Loucy (cell line): ENCODE measurements at regions not wholly inside any gene's neighbourhood (a gene's known extent, or its start where the extent isn't known, plus 50 kb on each side); places are given as distances from the start of the nearest gene placed in this dataset.
A peak's percentile ranks its signal among the peaks of the same experiment; 100 is the strongest.

Source experiments
- H2AFZ ChIP-seq: fragments of 200-600 bp; sonication (generic); 2 replicates; pipeline ENCODE4 v1.6.0; 2016; ENCODE audit warnings: antibody characterized with exemption, mild to moderate bottlenecking, low read length, moderate library complexity
- H3F3A ChIP-seq: fragments of 200-600 bp; 2 replicates; pipeline ENCODE4 v1.6.0; 2016; ENCODE audit warnings: antibody characterized with exemption, low read depth, mild to moderate bottlenecking
- H3K27me3 ChIP-seq: fragments of 200-600 bp; sonication (generic); 2 replicates; pipeline ENCODE4 v1.6.1; 2014; ENCODE audit warnings: low read length, mild to moderate bottlenecking; ENCODE audit not compliant: insufficient read depth, poor library complexity, severe bottlenecking
- H3K36me3 ChIP-seq: fragments of 200-600 bp; sonication (generic); 2 replicates; pipeline ENCODE4 v1.6.1; 2016; ENCODE audit warnings: low read length; ENCODE audit not compliant: insufficient read depth
- H3K4me1 ChIP-seq: fragments of 200-600 bp; sonication (generic); 2 replicates; pipeline ENCODE4 v1.5.1; 2014; ENCODE audit warnings: low read length, mild to moderate bottlenecking; ENCODE audit not compliant: insufficient read depth, poor library complexity, severe bottlenecking
- H3K4me2 ChIP-seq: fragments of 200-600 bp; sonication (generic); 2 replicates; pipeline ENCODE4 v1.6.0; 2014; ENCODE audit warnings: antibody characterized with exemption, low read length, low read depth, mild to moderate bottlenecking; ENCODE audit not compliant: poor library complexity, severe bottlenecking
- H3K4me3 ChIP-seq: fragments of 200-600 bp; sonication (generic); 2 replicates; pipeline ENCODE4 v1.5.1; 2014; ENCODE audit warnings: low read length, mild to moderate bottlenecking, mixed read lengths; ENCODE audit not compliant: poor library complexity, severe bottlenecking
- H3K79me2 ChIP-seq: fragments of 200-600 bp; sonication (generic); 2 replicates; pipeline ENCODE4 v1.6.1; 2014; ENCODE audit warnings: low read length; ENCODE audit not compliant: insufficient read depth
- H3K9ac ChIP-seq: fragments of 200-600 bp; sonication (generic); 2 replicates; pipeline ENCODE4 v1.6.0; 2014; ENCODE audit warnings: mild to moderate bottlenecking, low read depth, low read length, moderate library complexity; ENCODE audit not compliant: poor library complexity, severe bottlenecking
- H3K9me2 ChIP-seq: fragments of 200-600 bp; sonication (generic); replicated peaks from 2 replicates; pipeline ENCODE4 v1.6.1; 2016; ENCODE audit warnings: low read depth, low read length, mixed read lengths
- H3K9me3 ChIP-seq: fragments of 200-600 bp; sonication (generic); 2 replicates; pipeline ENCODE4 v1.6.1; 2014; ENCODE audit warnings: mild to moderate bottlenecking, antibody characterized with exemption, low read length, low read depth; ENCODE audit not compliant: insufficient read depth
- H4K20me1 ChIP-seq: fragments of 200-600 bp; sonication (generic); 2 replicates; pipeline ENCODE4 v1.6.0; 2014; ENCODE audit warnings: antibody characterized with exemption, low read length, mild to moderate bottlenecking; ENCODE audit not compliant: insufficient read depth, poor library complexity, severe bottlenecking
- CTCF ChIP-seq: fragments of 200-600 bp; sonication (generic); conservative IDR thresholded peaks from 2 replicates; pipeline ENCODE4 v1.5.1; 2014; ENCODE audit warnings: mild to moderate bottlenecking, antibody characterized with exemption, low read length
- EZH2phosphoT487 ChIP-seq: fragments of 200-600 bp; IDR thresholded peaks from 2 replicates; pipeline ENCODE4 v1.6.1; 2018; ENCODE audit warnings: antibody characterized with exemption, mild to moderate bottlenecking, moderate library complexity, borderline replicate concordance

DNA sequence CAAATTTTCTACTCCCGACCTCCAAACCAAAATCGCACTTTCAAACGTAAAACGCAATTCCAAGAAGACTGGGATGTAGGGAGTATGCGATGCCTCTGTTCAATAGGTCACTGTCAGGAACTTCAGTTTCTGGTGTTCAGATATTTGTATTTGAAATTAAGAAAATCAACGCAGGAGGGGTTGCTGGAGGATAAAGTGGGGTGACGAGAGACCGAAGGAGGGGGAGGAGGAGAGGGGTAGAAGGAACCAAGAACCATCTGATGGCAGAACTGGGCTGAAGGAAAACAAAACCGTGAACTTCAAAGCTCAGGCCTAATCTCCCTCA lies 293.8 kb upstream of the NFE2L3 start:
- Histone ChIP-seq H3K4me2 (peak overlapping the region; percentile 71), H3K9me2 (no peaks in the 10 kb centered on the region), H3K9ac (peak overlapping the region; percentile 75), H3F3A (peaks cover 9% of the 10 kb centered on the region; the same call in 1 of the 2 replicates), H3K4me1 (peaks cover 21% of the 10 kb centered on the region), H3K27me3 (peaks cover 1% of the 10 kb centered on the region), H2AFZ (no peak overlapping the region), H3K9me3 (no peaks in the 10 kb centered on the region), H3K79me2 (peaks cover 10% of the 10 kb centered on the region), H3K4me3 (peak overlapping the region; percentile 73), H3K36me3 (no peaks in the 10 kb centered on the region), H4K20me1 (peaks cover 6% of the 10 kb centered on the region)
- TF ChIP-seq CTCF = no peak
- no peak for TF ChIP-seq EZH2phosphoT487

DNA sequence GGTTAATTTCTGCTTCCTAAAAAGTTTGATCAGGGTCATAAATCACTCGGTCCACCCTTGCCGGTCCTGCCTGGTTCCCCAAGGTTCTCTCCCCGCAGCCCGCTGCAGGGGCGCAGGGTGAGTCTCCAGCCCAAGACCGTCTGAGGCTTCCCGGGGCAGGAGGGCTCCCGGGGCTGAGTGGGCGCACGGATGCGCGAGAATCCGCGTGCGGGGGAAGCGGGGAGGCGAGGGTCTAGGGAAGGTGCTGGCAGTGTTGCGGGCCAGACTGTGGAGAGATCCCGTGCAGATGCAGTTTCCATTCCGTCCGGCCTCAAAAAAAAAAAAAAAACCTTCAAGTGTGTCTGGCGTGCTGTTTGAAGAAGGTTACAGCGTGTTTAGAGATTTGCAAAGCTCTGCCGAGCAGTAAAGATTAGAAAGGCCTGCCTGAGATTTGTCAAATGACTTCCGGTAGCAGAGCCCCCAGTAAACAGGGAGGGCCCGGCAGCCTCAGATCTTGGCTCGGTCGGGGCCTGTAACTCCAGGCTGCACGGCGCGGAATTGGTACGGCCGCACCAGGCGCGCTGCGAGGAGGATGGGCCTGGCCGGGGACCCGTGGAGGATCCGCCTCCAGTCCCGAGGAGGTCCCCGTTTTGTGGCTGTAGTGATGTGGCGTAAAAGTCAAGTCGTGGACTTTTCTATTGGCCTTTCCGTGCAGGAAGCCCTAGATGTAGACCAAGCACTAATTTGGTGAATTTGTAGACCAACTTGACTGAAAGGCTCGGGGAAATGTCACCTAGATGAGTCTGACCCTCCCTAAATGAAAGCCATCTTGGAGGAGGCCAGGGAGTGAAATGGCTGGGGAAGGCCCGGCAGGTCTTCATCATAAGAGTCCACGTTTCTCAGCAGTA lies 293.2 kb upstream of the NFE2L3 start:
- Histone ChIP-seq H3K79me2 (peaks cover 10% of the 10 kb centered on the region), H3K9me2 (no peaks in the 10 kb centered on the region), H3K4me2 (no peak overlapping the region), H3F3A (peaks cover 9% of the 10 kb centered on the region; the same call in 1 of the 2 replicates), H3K9me3 (no peaks in the 10 kb centered on the region), H3K4me1 (peaks cover 21% of the 10 kb centered on the region), H3K4me3 (no peak overlapping the region), H3K36me3 (no peaks in the 10 kb centered on the region), H2AFZ (no peak overlapping the region), H3K27me3 (peaks cover 7% of the 10 kb centered on the region), H4K20me1 (peaks cover 6% of the 10 kb centered on the region), H3K9ac (no peak overlapping the region)
- TF ChIP-seq CTCF = no peak
- TF ChIP-seq EZH2phosphoT487 = no peak

GRCh38 chr7:25859412-25860274 lies 292.4 kb upstream of the NFE2L3 start:
- Histone ChIP-seq H3K36me3 (no peaks in the 10 kb centered on the region), H3K4me2 (no peak overlapping the region), H3K27me3 (peaks cover 16% of the 10 kb centered on the region), H4K20me1 (peaks cover 6% of the 10 kb centered on the region), H3K79me2 (peaks cover 10% of the 10 kb centered on the region), H2AFZ (no peak overlapping the region), H3F3A (peaks cover 9% of the 10 kb centered on the region; the same call in 1 of the 2 replicates), H3K9ac (no peak overlapping the region), H3K9me2 (no peaks in the 10 kb centered on the region), H3K4me3 (no peak overlapping the region), H3K9me3 (no peaks in the 10 kb centered on the region), H3K4me1 (peaks cover 21% of the 10 kb centered on the region)
- TF ChIP-seq EZH2phosphoT487 (no peak), CTCF (no peak)
